ENCODE measurements at regions not wholly inside any gene's neighbourhood (a gene's known extent, or its start where the extent isn't known, plus 50 kb on each side); places are given as distances from the start of the nearest gene placed in this dataset.

- Mint-ChIP-seq H3K27ac (ENCODE audit: unreplicated experiment) (no peak overlapping the region), H3K9me3 (ENCODE audit: unreplicated experiment) (peaks cover 1% of the 10 kb centered on the region), H3K4me3 (ENCODE audit: unreplicated experiment) (no peak overlapping the region), H3K36me3 (ENCODE audit: unreplicated experiment) (no peaks in the 10 kb centered on the region), H3K4me1 (ENCODE audit: low read depth, unreplicated experiment) (no peaks in the 10 kb centered on the region), H3K27me3 (ENCODE audit: unreplicated experiment) (no peaks in the 10 kb centered on the region)
- TF ChIP-seq CTCF (IDR thresholded peaks at IDR 0.05; ENCODE audit: partially characterized antibody, unreplicated experiment) = no peak
- no peak for DNase-seq
These were observed 125.9 kb downstream of the MOBP start for GRCh38 chr3:39593341-39593740.

- H3K4me3 Mint-ChIP-seq (ENCODE audit: unreplicated experiment) = no peak overlapping the region
- no peak for TF ChIP-seq CTCF (IDR thresholded peaks at IDR 0.05; ENCODE audit: partially characterized antibody, unreplicated experiment)
- no peak overlapping the region for H3K27ac Mint-ChIP-seq (ENCODE audit: unreplicated experiment)
- no peaks in the 10 kb centered on the region for H3K9me3 Mint-ChIP-seq (ENCODE audit: unreplicated experiment)
- DNase-seq = no peak
- H3K4me1 Mint-ChIP-seq (ENCODE audit: low read depth, unreplicated experiment) = no peaks in the 10 kb centered on the region
- no peaks in the 10 kb centered on the region for H3K27me3 Mint-ChIP-seq (ENCODE audit: unreplicated experiment)
- no peaks in the 10 kb centered on the region for H3K36me3 Mint-ChIP-seq (ENCODE audit: unreplicated experiment)
These were observed 133.8 kb downstream of the MOBP start for GRCh38 chr3:39601241-39601640.

- H3K4me1 Mint-ChIP-seq (ENCODE audit: low read depth, unreplicated experiment) = no peaks in the 10 kb centered on the region
- no peak overlapping the region for H3K4me3 Mint-ChIP-seq (ENCODE audit: unreplicated experiment)
- peaks cover 2% of the 10 kb centered on the region for H3K27me3 Mint-ChIP-seq (ENCODE audit: unreplicated experiment)
- no peaks in the 10 kb centered on the region for H3K36me3 Mint-ChIP-seq (ENCODE audit: unreplicated experiment)
- no peaks in the 10 kb centered on the region for H3K9me3 Mint-ChIP-seq (ENCODE audit: unreplicated experiment)
- no peak for DNase-seq
- H3K27ac Mint-ChIP-seq (ENCODE audit: unreplicated experiment) = no peak overlapping the region
- TF ChIP-seq CTCF (IDR thresholded peaks at IDR 0.05; ENCODE audit: partially characterized antibody, unreplicated experiment) = no peak
These were observed 138.4 kb downstream of the MOBP start for GRCh38 chr3:39605837-39606236.

GRCh38 chr3:39626198-39626597, 158.7 kb downstream of the MOBP start:
- no peak for TF ChIP-seq CTCF (IDR thresholded peaks at IDR 0.05; ENCODE audit: partially characterized antibody, unreplicated experiment)

GRCh38 chr3:39631136-39631535, 163.7 kb downstream of the MOBP start:
- Mint-ChIP-seq H3K36me3 (ENCODE audit: unreplicated experiment) (peaks cover 8% of the 10 kb centered on the region), H3K4me3 (ENCODE audit: unreplicated experiment) (no peak overlapping the region)
- no peak for DNase-seq

More at GRCh38 chr3:39626198-39626597, 158.7 kb downstream of the MOBP start:
- Mint-ChIP-seq H3K36me3 (ENCODE audit: unreplicated experiment) (peaks cover 8% of the 10 kb centered on the region), H3K27ac (ENCODE audit: unreplicated experiment) (no peak overlapping the region), H3K4me1 (ENCODE audit: low read depth, unreplicated experiment) (no peaks in the 10 kb centered on the region), H3K4me3 (ENCODE audit: unreplicated experiment) (no peak overlapping the region), H3K27me3 (ENCODE audit: unreplicated experiment) (peaks cover 3% of the 10 kb centered on the region), H3K9me3 (ENCODE audit: unreplicated experiment) (peaks cover 2% of the 10 kb centered on the region)
- no peak for DNase-seq

More at GRCh38 chr3:39631136-39631535, 163.7 kb downstream of the MOBP start:
- Mint-ChIP-seq H3K27ac (ENCODE audit: unreplicated experiment) (no peak overlapping the region), H3K9me3 (ENCODE audit: unreplicated experiment) (peaks cover 2% of the 10 kb centered on the region), H3K27me3 (ENCODE audit: unreplicated experiment) (peaks cover 5% of the 10 kb centered on the region), H3K4me1 (ENCODE audit: low read depth, unreplicated experiment) (peaks cover 3% of the 10 kb centered on the region)
- TF ChIP-seq CTCF (IDR thresholded peaks at IDR 0.05; ENCODE audit: partially characterized antibody, unreplicated experiment) = no peak
